Hepatocyte (in vitro differentiated cells): ENCODE measurements at regions not wholly inside any gene's neighbourhood (a gene's known extent, or its start where the extent isn't known, plus 50 kb on each side); places are given as distances from the start of the nearest gene placed in this dataset.

Experiments used
- CTCF ChIP-seq: fragments of 200-600 bp; sonication (generic); IDR thresholded peaks from 2 replicates; pipeline ENCODE4 v1.5.1; 2016; ENCODE audit warnings: antibody characterized with exemption, mild to moderate bottlenecking; ENCODE audit not compliant: poor library complexity
- EZH2 ChIP-seq: fragments of 200-600 bp; sonication (generic); IDR thresholded peaks from 2 replicates; pipeline ENCODE4 v1.6.1; 2016; ENCODE audit warnings: antibody characterized with exemption, mild to moderate bottlenecking, borderline replicate concordance
- EZH2phosphoT487 ChIP-seq: fragments of 200-600 bp; sonication (generic); IDR thresholded peaks from one replicate; pipeline ENCODE4 v1.6.1; 2018; ENCODE audit warnings: antibody characterized with exemption, mild to moderate bottlenecking, low read depth, moderate library complexity; ENCODE audit not compliant: unreplicated experiment, severe bottlenecking

- TF ChIP-seq CTCF (no peak), EZH2 (no peak), EZH2phosphoT487 (no peak)
Measured at GRCh38 chr14:48747561-48748089, 838.6 kb downstream of the RPS29 start.
